GM19239 (cell line): ENCODE measurements at regions not wholly inside any gene's neighbourhood (a gene's known extent, or its start where the extent isn't known, plus 50 kb on each side); places are given as distances from the start of the nearest gene placed in this dataset.

Experiments used
- DNase-seq: peaks from one replicate; pipeline ENCODE4 v3.0.0; 2011; ENCODE audit warnings: low spot score; ENCODE audit not compliant: insufficient read length
- FAIRE-seq: peaks from 2 replicates; lab custom pipeline; 2011; peaks lifted over from hg19 to GRCh38; lab: Jason Lieb, UNC

DNA sequence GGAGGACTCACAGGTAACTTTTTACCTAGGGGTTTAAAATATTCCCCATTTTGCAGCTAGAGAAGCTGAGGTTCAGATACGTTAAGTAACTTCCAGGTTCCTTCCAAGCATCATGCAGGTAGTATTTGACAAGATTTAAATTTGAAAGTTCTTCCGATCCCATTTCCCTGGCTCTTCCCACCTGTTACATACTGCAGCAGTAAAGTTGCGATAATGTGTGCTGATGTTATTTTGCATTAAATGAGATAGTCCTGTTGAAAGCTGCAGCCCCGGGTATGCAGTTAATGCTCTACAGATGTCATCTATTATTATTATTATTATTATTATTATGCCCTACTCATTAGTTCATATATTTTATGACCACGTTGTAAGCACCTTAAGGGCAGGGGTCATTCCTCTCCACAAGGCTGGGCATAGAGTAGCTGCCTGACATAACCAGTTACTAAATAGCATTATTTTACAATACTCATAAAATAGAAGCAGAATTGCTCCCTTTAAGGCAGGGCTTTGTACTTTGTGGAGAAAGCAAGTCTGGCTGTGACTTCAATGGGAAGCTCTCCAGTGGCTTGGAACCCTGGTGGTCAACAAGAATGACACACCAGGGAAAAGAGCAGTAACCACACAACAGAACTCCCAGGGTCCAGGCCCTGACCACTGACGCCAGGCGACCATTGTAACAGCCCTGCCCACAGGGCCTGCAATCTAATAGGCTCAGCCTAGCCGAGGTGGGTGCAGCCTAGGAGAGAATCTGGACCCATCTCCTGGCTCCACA is 90.8 kb upstream of the CALM2 start:
- no peak for FAIRE-seq

DNA sequence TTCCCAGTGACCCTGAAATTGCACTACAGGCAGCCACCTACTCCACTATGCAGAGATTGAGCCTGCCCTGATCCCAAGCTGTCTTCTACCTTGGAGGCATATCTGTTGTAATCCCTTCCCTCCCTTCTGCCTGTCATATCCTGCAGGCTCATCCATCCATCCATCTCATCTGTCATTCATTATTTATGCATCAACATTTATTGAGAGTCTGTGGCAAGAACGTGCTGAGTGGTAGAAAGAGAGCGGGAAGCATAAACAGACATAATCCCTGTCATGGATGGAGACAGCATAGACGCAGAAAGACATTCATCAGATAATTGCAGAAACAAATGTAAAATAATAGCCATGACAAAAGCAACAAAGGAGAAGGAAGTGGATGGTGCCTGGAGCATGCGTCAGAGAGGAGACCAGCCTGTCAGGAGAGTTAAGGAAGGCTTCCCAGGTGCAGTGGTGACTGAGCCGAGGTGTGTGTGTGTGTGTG is 89.5 kb upstream of the CALM2 start:
- DNase-seq (no peak), FAIRE-seq (no peak)

More for the DNA sequence above, 90.8 kb upstream of the CALM2 start:
- no peak for DNase-seq

DNA sequence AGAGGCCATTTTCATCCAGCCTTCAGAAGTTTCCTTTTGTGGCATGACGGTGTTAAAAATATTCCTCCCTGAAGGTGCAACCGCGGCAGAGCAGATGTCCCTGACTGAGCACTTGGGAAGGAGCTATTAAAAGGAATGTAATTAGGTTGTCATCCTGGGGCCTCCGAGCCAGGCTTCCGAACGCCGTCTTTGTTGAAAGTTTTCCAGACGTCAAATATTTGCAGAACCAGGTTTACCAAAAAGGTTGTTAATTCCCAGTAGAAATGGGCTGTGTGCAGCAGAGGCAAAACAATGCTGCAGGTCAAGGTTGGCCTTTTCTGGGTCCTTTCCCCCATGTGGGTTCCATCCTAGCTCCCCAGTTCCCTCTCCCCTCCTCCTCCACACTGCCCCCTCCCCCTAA is 88.8 kb upstream of the CALM2 start:
- DNase-seq = no peak
- FAIRE-seq = no peak

DNA sequence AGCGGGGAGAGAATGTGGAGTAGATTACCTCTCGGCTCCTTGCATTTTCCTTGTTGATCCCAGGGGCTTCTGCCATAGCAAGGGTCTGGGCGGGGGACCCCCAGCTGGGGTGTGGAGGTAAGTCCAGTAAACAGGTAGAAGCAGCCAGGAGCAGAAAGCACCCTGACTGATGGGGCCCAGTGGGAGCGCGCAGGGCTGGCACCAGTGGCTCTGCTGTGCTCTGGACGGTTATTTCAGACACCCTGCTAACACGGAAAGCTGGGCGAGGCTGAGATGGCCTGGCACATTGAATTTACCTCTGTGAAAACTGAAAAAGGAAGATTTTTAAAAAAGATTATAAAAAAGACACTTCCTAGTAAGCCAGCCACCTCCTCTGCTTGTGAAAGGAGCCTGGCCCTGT is 88.4 kb upstream of the CALM2 start:
- no peak for FAIRE-seq

DNA sequence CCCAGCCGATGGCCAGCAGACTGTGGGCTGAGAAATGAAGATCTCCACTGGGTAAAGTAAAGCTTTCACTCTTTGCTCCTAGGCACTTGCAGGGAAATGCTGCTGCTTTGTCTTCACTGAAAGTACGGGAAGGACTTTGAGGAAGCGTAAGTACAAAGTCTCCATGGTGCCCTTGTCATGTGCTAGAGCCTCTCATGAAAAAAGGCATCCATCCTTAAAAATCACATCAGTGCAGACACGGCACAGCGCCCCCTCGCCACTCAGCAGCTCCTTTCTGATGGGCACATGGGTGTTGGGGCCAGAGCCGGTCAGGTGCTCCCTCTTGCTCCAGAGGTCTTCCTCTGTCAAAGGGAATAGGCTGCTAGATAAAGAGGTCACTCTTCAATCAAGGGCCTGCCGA is 87.8 kb upstream of the CALM2 start:
- FAIRE-seq (no peak), DNase-seq (no peak)

More for the DNA sequence above, 88.4 kb upstream of the CALM2 start:
- no peak for DNase-seq

DNA sequence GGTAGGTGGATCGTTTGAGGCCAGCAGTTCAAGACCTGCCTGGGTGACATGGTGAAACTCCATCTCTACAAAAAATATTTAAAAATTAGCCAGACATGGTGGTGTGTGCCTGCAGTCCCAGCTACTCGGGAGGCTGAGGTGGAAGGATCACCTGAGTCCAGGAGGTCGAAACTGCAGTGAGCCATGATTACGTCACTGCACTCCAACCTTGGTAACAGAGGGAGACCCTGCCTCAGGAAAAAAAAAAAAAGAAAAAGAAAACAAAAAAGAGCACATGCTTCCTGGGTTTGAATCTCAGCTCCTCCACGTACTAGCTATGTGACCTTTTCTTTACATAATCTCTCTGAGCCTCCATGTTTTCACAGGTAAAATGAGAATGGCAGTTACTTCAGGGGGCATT is 86.3 kb upstream of the CALM2 start:
- no peak for FAIRE-seq
- no peak for DNase-seq

DNA sequence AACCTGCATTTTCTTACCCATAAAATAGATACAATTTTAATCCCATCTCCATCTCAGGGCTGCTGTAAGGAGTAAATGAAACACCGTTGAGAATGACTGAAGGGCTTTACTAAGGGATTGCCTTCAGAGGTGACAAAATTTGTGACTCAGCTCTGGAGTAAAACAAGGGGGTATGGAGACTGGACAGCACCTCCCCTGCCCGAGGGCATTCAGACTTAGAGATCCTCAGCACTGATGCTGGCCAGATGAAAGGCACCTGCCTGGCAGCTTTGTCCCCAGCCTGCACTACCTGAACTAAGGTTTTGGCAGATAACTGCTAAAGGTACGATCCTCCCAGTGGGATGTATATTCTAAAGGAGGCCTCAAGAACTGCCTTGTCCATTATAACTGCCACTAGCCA is 84.7 kb upstream of the CALM2 start:
- FAIRE-seq (no peak), DNase-seq (no peak)

DNA sequence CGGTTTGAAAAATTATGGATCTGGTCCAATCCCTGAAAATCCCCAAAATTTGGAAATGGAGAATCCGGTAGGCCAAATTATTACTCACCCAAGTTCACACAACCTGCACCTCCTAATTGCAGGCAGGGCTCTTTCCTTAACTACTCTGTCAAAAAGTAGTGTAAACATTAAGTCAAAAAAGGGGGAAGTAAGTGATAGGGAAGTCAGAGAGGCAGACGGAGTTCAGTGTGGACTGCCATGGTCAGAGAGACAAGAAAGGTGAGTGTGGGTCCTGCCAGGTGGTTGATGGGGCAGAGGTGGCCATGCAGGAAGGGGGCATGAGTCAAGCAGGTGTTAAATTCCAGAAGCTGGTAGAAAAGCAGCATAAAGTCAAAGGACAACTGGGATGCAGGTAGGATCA is 83.5 kb upstream of the CALM2 start:
- FAIRE-seq (no peak), DNase-seq (no peak)

DNA sequence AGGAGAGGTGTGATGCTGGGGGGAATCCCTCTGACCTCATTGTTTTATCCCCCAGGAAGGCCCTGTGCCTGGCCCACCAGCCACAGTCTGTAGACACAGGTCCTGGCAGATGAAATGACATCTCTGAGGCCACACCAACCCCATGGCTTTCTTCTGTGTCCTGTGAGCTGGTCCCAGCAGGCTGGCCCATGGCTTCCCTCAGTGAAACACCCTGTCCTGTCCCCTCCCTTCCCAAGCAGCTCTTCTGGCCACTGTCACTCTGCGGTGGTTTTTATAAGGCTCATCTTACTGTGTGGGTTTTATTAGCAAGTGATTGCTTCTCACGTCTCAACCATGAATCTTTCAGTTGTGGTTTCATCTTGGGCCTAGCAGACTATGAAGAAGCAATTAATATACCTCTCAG is 81.6 kb upstream of the CALM2 start:
- no peak for FAIRE-seq

DNA sequence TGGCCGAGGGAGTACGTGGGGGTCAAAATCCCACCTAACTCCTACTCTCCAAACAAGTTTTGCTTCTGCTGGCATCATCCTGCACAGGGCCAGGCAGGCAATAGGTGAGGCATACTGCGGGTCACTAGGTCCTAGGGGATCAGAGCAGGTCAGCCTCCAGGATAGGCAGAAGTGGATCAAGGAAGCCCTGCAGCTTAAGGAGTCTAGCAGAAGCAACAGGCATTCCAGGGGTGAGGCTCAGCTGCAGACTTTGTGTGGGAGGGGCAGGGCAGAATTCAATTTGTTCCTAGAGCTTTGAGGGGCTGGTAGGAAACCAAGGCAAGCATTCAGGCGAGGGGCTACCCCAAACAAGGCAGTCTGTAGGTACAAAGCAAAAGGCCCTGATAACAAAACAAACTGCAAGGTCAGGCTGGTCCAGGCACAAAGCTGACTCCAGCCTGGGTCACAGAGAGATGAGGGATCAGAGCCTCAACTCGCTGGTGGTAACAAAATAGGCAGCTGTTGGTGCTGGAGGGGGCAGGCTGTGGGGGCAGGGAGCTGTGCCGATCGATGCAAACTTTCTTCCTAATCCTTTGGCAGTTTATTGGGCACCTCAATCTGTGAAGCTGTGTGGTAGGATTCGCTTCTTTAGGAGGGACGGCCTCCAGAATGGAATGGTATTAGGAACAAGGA is 80.2 kb upstream of the CALM2 start:
- no peak for FAIRE-seq
- no peak for DNase-seq

More for the DNA sequence above, 81.6 kb upstream of the CALM2 start:
- DNase-seq = no peak

DNA sequence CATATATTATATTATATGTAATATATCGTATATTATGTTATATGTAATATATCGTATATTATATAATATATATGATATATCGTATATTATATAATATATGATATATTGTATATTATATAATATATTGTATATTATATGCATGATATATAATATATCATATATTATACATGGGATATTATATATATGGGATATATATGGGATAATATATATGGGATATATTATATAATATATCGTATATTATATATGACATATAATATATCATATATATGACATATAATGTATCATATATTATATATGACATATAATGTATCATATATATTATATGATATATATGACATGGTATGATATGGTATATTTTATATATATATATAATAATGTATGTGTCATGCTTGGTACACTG is 79.5 kb upstream of the CALM2 start:
- FAIRE-seq = no peak
- no peak for DNase-seq

DNA sequence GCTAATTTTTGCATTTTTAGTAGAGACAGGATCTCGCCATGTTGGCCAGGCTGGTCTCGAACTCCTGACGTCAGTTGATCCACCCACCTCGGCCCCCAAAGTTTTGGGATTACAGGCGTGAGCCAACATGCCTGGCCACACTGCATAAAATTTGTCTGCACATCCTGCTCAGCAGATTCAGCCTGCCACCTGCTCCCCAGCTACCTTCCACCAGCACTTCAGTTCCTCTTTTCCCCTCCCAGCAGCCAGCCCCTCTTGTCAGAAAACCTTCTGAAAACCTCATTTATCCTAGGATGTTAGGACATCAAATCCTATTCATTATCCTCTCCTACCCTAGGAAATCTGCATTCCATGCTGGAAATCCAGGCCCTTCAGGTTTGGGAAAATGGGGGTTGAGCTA is 78.2 kb upstream of the CALM2 start:
- DNase-seq (no peak), FAIRE-seq (no peak)

DNA sequence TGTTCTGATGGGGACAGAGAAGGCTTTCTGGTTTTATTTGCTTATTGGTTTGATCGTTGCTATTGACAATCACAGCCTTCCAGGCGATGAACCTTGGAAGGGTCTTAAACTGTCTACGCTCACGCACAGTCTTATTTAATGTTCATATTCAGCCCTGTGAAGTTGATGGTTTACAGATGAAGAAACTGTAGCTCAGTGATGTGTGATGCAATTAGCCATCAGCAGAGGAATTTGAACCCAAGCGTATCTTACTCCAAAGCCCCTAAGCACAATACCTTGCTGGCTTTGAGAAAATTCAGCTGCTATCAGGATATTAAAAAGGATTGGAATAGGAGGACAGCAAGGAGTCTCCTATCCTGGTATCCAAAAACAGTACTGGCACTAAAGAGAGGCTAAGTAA is 77.1 kb upstream of the CALM2 start:
- DNase-seq = no peak
- FAIRE-seq = no peak

DNA sequence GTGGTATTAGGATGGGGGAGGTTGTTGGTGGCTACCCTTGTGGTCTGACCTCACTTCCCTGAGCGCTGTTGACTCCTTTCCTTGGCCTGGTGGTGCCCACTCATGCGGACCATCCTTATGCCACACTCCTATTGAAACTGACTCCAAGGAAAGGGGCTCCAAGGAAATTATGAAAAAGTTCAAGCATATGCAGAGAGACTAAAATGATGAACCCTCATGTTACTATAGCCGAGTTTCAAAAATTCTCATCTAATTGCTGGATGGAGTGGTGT is 75.0 kb upstream of the CALM2 start:
- FAIRE-seq = no peak

DNA sequence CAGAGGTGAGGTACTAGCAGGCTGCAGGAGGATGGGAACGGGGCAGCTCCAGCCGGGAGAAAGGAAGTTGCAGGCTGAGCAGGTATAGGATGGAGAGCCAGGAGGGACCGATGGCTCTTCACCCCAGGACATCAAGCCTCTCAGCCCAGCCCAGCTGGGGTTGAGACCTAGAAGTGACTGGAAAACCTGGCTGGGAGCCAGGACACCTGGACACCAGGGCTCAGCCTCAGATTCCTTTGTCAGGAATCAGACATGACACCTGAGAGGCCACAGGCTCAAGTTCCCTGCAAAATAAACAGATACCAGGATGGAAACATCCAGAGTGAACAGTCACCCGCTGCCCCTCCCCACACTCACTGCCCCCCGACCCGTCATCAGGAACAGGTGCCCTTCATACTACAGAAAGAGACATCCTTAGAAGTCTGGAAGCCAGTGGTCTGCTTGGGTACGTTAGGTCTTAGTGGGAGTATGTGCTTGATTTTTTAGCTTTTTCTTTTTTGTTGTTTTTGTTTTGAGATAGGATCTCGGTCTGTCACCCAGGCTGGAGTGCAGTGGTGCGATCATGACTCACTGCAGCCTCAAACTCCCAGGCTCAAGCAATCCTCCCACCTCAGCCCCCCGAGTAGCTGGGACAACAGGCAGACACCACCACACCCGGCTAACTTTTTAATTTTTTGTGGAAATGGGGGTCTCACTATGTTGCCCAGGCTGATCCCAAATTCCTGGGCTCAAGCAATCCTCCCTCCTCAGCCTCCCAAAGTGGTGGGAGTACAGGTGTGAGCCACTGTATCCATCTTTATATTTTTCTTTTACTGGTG is 74.5 kb upstream of the CALM2 start:
- FAIRE-seq (no peak), DNase-seq (no peak)

More for the DNA sequence above, 75.0 kb upstream of the CALM2 start:
- DNase-seq = no peak

DNA sequence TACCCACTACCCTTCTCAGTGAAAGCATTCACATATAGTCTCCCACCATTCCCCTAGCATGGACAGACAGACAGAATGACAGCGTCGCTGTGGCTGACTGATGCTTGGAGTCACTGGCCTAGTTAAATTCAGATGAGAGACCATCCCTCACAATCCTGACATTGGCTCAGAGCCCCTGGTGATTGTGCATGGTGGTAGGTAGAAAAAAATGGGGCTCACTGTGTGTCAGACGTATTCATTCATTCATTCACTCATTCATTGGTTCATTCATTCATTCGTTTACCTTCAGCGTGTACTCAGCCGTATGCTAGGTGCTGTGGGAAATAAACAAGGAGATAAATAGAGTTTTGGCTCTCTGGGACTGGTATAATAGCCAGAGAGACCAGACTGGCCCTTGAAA is 73.6 kb upstream of the CALM2 start:
- DNase-seq (no peak), FAIRE-seq (no peak)

DNA sequence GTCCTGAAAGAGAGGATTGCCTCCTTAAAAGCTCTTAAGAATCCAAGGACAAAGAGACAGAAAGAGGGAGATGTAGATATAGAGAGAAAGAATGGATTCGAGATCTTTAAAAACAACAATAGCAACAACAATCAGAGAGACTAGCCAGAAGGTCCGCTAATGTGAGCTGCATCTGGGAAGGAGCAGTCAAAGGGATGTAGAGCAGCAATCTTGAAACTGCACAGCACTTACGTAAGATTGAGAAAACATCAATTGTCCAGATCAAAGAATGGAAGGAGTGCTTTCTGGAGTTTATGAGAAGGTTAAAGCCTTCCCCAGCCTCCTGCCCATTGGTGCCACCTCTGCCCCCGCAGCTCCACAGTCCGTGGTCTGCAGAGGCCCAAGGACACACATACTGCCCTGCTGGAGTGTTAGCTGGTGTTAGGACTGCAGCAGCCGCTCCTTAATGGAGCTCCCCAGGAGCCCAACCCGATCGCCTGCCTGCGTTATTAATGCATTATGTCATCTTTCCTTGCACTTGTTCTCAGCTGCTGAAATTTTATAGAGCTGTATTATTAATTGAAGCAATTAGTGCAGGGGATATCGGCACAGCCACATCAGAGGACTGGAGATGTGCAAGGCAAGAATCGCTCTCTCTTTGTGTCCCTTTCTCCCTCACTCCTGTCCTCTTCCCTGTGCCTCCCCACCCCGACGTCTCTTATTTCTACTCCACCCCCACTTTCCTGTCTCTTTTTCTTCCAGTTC is 73.0 kb upstream of the CALM2 start:
- DNase-seq (no peak), FAIRE-seq (no peak)

DNA sequence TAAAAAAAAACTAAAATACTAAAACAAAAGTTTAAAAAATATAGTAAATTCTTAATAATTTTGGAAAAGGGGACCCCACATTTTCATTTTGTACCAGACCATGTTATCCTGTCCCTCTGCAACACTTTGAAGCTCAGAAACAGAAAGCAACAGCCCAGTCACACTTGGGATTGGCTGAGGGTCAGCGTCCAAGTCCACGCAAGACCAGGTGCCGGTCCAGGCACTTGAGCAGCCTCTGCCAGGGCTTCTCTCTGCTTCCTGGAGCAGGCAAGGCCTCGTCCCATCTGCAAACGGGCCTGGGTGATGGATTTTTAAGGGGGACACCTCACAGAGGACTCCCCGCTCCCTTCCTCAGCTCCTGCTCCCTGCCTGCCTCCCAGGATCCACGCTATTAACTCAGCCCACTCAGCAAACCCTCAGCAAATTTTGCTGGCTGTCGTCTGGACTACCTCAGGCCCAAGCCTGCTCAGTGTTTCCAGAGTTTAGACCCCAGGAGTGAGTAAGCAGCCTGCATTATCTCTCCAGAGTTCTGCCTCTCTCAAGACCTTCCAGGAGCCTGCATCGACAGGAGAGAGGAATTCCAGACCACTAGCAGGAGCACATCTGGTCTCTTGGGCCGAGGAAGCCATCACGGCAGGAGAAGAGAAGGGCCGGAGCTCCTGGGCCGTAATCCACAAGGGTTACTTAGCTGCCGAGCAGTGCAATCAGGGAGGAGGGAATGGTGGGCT is 67.4 kb upstream of the CALM2 start:
- no peak for FAIRE-seq
- no peak for DNase-seq

DNA sequence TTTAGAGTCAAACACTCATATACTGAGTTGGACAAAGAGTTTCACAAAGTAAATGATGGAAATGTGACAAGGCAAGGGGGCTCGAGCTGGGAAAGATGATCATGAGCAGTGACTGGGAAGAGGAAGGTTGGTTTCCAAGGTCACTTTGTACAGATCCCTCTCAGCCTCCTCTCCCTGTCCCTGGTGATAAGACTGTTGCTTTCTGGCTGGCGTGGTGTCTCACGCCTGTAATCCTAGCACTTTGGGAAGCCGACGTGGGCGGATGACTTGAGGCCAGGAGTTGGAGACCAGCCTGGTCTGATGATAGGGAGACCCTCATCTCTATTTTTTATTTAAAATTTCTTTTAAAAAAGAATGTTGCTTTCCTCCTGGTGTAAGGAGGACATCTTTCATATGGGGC is 65.4 kb upstream of the CALM2 start:
- no peak for FAIRE-seq
- DNase-seq = no peak
